Posterior cingulate gyrus (tissue), 11 donors: ENCODE measurements at regions not wholly inside any gene's neighbourhood (a gene's known extent, or its start where the extent isn't known, plus 50 kb on each side); places are given as distances from the start of the nearest gene placed in this dataset.
"Not testable (repeated sequence)": the region's sequence is repeated elsewhere in the genome, so short reads cannot be mapped to it uniquely, and the experiment has no call there.

Experiments used
- DNase-seq, 10 donors: peaks; one replicate each; pipeline versions ENCODE4 v3.0.0 to v3.0.0-alpha.2; 2020 to 2021; ENCODE audit warnings: mixed read lengths in 3 of 10
- intact Hi-C: fragments of 100-400 bp; cut with DNase I; formaldehyde crosslinking; loops from one replicate; pipeline ENCODE4 v1.15.1; 2023

- no peak for DNase-seq
- intact Hi-C loops, result no loop called here
These were observed 514.4 kb upstream of the TBL1XR1 start for GRCh38 chr3:177711637-177712036.

- intact Hi-C loops, result no loop called here
- DNase-seq, result no peak
These were observed 516.9 kb upstream of the TBL1XR1 start for GRCh38 chr3:177713928-177714900.

GRCh38 chr3:177714945-177715344 is 517.7 kb upstream of the TBL1XR1 start:
- DNase-seq, result no peak
- intact Hi-C loops, result no loop called here

GRCh38 chr3:177715980-177716379 is 518.7 kb upstream of the TBL1XR1 start:
- no peak for DNase-seq
- intact Hi-C loops, result no loop called here

GRCh38 chr3:177720927-177721326 is 523.6 kb upstream of the TBL1XR1 start:
- DNase-seq, intact Hi-C loops: not testable (repeated sequence)

- intact Hi-C loops, result no loop called here
- DNase-seq, result no peak
These were observed 524.8 kb upstream of the TBL1XR1 start for GRCh38 chr3:177721864-177722785.

- intact Hi-C loops, result no loop called here
- peak in 6 of 10 donors; percentile 15 to 82 (median 34) for DNase-seq
These were observed 526.8 kb upstream of the TBL1XR1 start for GRCh38 chr3:177724020-177724638.

GRCh38 chr3:177725165-177725564 is 527.9 kb upstream of the TBL1XR1 start:
- intact Hi-C loops, result no loop called here
- DNase-seq, result no peak

- DNase-seq, result no peak
- intact Hi-C loops, result no loop called here
These were observed 529.5 kb upstream of the TBL1XR1 start for GRCh38 chr3:177726807-177727206.

- intact Hi-C loops, result no loop called here
- DNase-seq, result no peak
These were observed 532.8 kb upstream of the TBL1XR1 start for GRCh38 chr3:177729956-177730681.

GRCh38 chr3:177730814-177731213 is 533.5 kb upstream of the TBL1XR1 start:
- intact Hi-C loops, result no loop called here
- DNase-seq, result no peak

- intact Hi-C loops, result no loop called here
- DNase-seq, result no peak
These were observed 534.5 kb upstream of the TBL1XR1 start for GRCh38 chr3:177731644-177732268.

GRCh38 chr3:177733233-177733632 is 536.0 kb upstream of the TBL1XR1 start:
- intact Hi-C loops, result no loop called here
- DNase-seq, result no peak

- DNase-seq, result no peak
- intact Hi-C loops, result no loop called here
These were observed 536.7 kb upstream of the TBL1XR1 start for GRCh38 chr3:177733936-177734335.

GRCh38 chr3:177735431-177735830 is 538.1 kb upstream of the TBL1XR1 start:
- DNase-seq, result no peak
- intact Hi-C loops, result no loop called here

- no peak for DNase-seq
- intact Hi-C loops, result no loop called here
These were observed 542.2 kb upstream of the TBL1XR1 start for GRCh38 chr3:177739461-177739860.

- intact Hi-C loops, result no loop called here
- no peak for DNase-seq
These were observed 543.0 kb upstream of the TBL1XR1 start for GRCh38 chr3:177740254-177740653.

- intact Hi-C loops, result no loop called here
- no peak for DNase-seq
These were observed 545.0 kb upstream of the TBL1XR1 start for GRCh38 chr3:177742273-177742672.

GRCh38 chr3:177743173-177743890 is 546.0 kb upstream of the TBL1XR1 start:
- DNase-seq, result no peak
- intact Hi-C loops, result no loop called here
